GM12878 (cell line): ENCODE measurements at regions not wholly inside any gene's neighbourhood (a gene's known extent, or its start where the extent isn't known, plus 50 kb on each side); places are given as distances from the start of the nearest gene placed in this dataset.

Source experiments
- MEF2A ChIP-seq: IDR thresholded peaks from 2 replicates; pipeline ENCODE4 v1.6.1; 2011; ENCODE audit warnings: low read depth, mild to moderate bottlenecking, low read length, moderate library complexity; ENCODE audit not compliant: insufficient read depth
- RBBP5 ChIP-seq: fragments of 200-600 bp; sonication (generic); conservative IDR thresholded peaks from 2 replicates; pipeline ENCODE4 v1.6.1; 2016
- STAT1 ChIP-seq: fragments of 450-650 bp; conservative IDR thresholded peaks from 2 replicates; pipeline ENCODE4 v1.6.1; 2014; ENCODE audit warnings: antibody characterized with exemption, mild to moderate bottlenecking
- ZBTB40 ChIP-seq: fragments of 450-650 bp; IDR thresholded peaks from 2 replicates; pipeline ENCODE4 v1.6.1; 2016; ENCODE audit warnings: mild to moderate bottlenecking, moderate library complexity, borderline replicate concordance
- ZNF384 ChIP-seq: IDR thresholded peaks from 2 replicates; pipeline ENCODE4 v1.6.1; 2012; ENCODE audit warnings: low read depth, mild to moderate bottlenecking, low read length, improper control_type of control experiment, borderline replicate concordance
- ZNF622 ChIP-seq: fragments of 450-650 bp; IDR thresholded peaks from 2 replicates; pipeline ENCODE4 v1.6.1; 2017; ENCODE audit warnings: mild to moderate bottlenecking, inconsistent platforms
- TF ChIP-seq, protein P1 (sequence below): fragments of 450-650 bp; formaldehyde crosslinking; IDR thresholded peaks from 2 replicates; pipeline ENCODE4 v1.4.0; 2022; ENCODE audit warnings: mild to moderate bottlenecking, moderate library complexity

GRCh38 chr5:2267991-2268390 lies 385.3 kb upstream of the IRX4 start (continued):
- TF ChIP-seq ZBTB40 (no peak), ZNF384 (no peak), MEF2A (no peak), RBBP5 (no peak), ZNF622 (no peak), STAT1 (no peak)
- TF ChIP-seq, protein P1, sequence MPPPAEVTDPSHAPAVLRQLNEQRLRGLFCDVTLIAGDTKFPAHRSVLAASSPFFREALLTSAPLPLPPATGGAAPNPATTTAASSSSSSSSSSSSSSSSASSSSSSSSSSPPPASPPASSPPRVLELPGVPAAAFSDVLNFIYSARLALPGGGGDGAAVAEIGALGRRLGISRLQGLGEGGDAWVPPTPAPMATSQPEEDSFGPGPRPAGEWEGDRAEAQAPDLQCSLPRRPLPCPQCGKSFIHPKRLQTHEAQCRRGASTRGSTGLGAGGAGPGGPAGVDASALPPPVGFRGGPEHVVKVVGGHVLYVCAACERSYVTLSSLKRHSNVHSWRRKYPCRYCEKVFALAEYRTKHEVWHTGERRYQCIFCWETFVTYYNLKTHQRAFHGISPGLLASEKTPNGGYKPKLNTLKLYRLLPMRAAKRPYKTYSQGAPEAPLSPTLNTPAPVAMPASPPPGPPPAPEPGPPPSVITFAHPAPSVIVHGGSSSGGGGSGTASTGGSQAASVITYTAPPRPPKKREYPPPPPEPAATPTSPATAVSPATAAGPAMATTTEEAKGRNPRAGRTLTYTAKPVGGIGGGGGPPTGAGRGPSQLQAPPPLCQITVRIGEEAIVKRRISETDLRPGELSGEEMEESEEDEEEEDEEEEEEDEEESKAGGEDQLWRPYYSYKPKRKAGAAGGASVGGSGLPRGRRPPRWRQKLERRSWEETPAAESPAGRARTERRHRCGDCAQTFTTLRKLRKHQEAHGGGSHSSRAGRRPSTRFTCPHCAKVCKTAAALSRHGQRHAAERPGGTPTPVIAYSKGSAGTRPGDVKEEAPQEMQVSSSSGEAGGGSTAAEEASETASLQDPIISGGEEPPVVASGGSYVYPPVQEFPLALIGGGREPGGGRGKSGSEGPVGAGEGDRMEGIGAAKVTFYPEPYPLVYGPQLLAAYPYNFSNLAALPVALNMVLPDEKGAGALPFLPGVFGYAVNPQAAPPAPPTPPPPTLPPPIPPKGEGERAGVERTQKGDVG (CRISPR knock-in tag) = no peak
